Memory B cell (primary cell): ENCODE measurements at regions not wholly inside any gene's neighbourhood (a gene's known extent, or its start where the extent isn't known, plus 50 kb on each side); places are given as distances from the start of the nearest gene placed in this dataset.
"Not testable (repeated sequence)": the region's sequence is repeated elsewhere in the genome, so short reads cannot be mapped to it uniquely, and the experiment has no call there.

Experiments used
- ATAC-seq: fragments of 150-1000 bp; cut with Tn5 transposase; 2 replicates; pipeline ENCODE4 v1.10.0; 2021; ENCODE audit warnings: low read depth, mild to moderate bottlenecking, moderate library complexity
- DNase-seq, 2 donors: peaks; one replicate each; pipeline ENCODE4 v3.0.0; 2022; ENCODE audit warnings: low spot score in 2 of 2
- H3K27ac Mint-ChIP-seq: one replicate; pipeline ENCODE4 v1.8.0; 2022; ENCODE audit warnings: mild to moderate bottlenecking, moderate library complexity, mixed read lengths
- H3K27me3 Mint-ChIP-seq: one replicate; pipeline ENCODE4 v1.8.0; 2022; ENCODE audit warnings: mixed read lengths
- H3K36me3 Mint-ChIP-seq: one replicate; pipeline ENCODE4 v1.8.0; 2022; ENCODE audit warnings: mild to moderate bottlenecking, mixed read lengths
- H3K4me1 Mint-ChIP-seq: one replicate; pipeline ENCODE4 v1.8.0; 2022; ENCODE audit warnings: mixed read lengths
- H3K4me3 Mint-ChIP-seq: one replicate; pipeline ENCODE4 v1.8.0; 2022; ENCODE audit warnings: mild to moderate bottlenecking, moderate library complexity, mixed read lengths
- H3K9me3 Mint-ChIP-seq: one replicate; pipeline ENCODE4 v1.8.0; 2022; ENCODE audit warnings: mixed read lengths

- H3K4me1 Mint-ChIP-seq, H3K9me3 Mint-ChIP-seq, H3K27me3 Mint-ChIP-seq, H3K4me3 Mint-ChIP-seq, DNase-seq, H3K36me3 Mint-ChIP-seq: not testable (repeated sequence)
- ATAC-seq: peak; percentile 87
- H3K27ac Mint-ChIP-seq: peak overlapping the region; percentile 32
These were observed 94.3 kb downstream of the KCNJ12 start for GRCh38 chr17:21470422-21470821.

- DNase-seq (no peak), ATAC-seq (no peak)
- Mint-ChIP-seq H3K4me3 (no peak overlapping the region), H3K9me3 (no peaks in the 10 kb centered on the region), H3K4me1 (no peaks in the 10 kb centered on the region), H3K36me3 (no peaks in the 10 kb centered on the region), H3K27me3 (peaks cover 11% of the 10 kb centered on the region), H3K27ac (peak overlapping the region; percentile 57)
These were observed 94.7 kb downstream of the KCNJ12 start for GRCh38 chr17:21470861-21471260.

- H3K27me3 Mint-ChIP-seq: peaks cover 19% of the 10 kb centered on the region
- DNase-seq: no peak
- H3K36me3 Mint-ChIP-seq: peaks cover 3% of the 10 kb centered on the region
- H3K4me1 Mint-ChIP-seq: no peaks in the 10 kb centered on the region
- no peak for ATAC-seq
- no peak overlapping the region for H3K4me3 Mint-ChIP-seq
- no peak overlapping the region for H3K27ac Mint-ChIP-seq
- H3K9me3 Mint-ChIP-seq: peaks cover 4% of the 10 kb centered on the region
These were observed 98.7 kb downstream of the KCNJ12 start for GRCh38 chr17:21474815-21475214.

GRCh38 chr17:21475571-21475970 lies 99.4 kb downstream of the KCNJ12 start:
- DNase-seq: no peak
- ATAC-seq: no peak
- Mint-ChIP-seq H3K27me3 (peaks cover 24% of the 10 kb centered on the region), H3K36me3 (peaks cover 3% of the 10 kb centered on the region), H3K4me1 (no peaks in the 10 kb centered on the region), H3K9me3 (peaks cover 4% of the 10 kb centered on the region), H3K27ac (no peak overlapping the region), H3K4me3 (no peak overlapping the region)

GRCh38 chr17:21476867-21477266 lies 100.7 kb downstream of the KCNJ12 start:
- no peaks in the 10 kb centered on the region for H3K4me1 Mint-ChIP-seq
- ATAC-seq (no peak), DNase-seq (no peak)
- H3K4me3 Mint-ChIP-seq: no peak overlapping the region
- no peak overlapping the region for H3K27ac Mint-ChIP-seq
- H3K27me3 Mint-ChIP-seq: peaks cover 24% of the 10 kb centered on the region
- peaks cover 4% of the 10 kb centered on the region for H3K9me3 Mint-ChIP-seq
- peaks cover 3% of the 10 kb centered on the region for H3K36me3 Mint-ChIP-seq

- Mint-ChIP-seq H3K4me3 (no peak overlapping the region), H3K27ac (no peak overlapping the region), H3K9me3 (peaks cover 4% of the 10 kb centered on the region), H3K4me1 (no peaks in the 10 kb centered on the region), H3K27me3 (peaks cover 14% of the 10 kb centered on the region), H3K36me3 (peaks cover 3% of the 10 kb centered on the region)
- DNase-seq (no peak), ATAC-seq (no peak)
These were observed 106.2 kb downstream of the KCNJ12 start for GRCh38 chr17:21482189-21482865.

GRCh38 chr17:21488043-21488442 lies 111.9 kb downstream of the KCNJ12 start:
- DNase-seq, H3K27ac Mint-ChIP-seq, ATAC-seq, H3K4me3 Mint-ChIP-seq, H3K36me3 Mint-ChIP-seq, H3K9me3 Mint-ChIP-seq, H3K27me3 Mint-ChIP-seq, H3K4me1 Mint-ChIP-seq: not testable (repeated sequence)

- Mint-ChIP-seq H3K4me3 (no peak overlapping the region), H3K9me3 (no peaks in the 10 kb centered on the region), H3K27me3 (peaks cover 11% of the 10 kb centered on the region), H3K36me3 (no peaks in the 10 kb centered on the region), H3K4me1 (no peaks in the 10 kb centered on the region), H3K27ac (no peak overlapping the region)
- DNase-seq (no peak), ATAC-seq (no peak)
These were observed 117.8 kb downstream of the KCNJ12 start for GRCh38 chr17:21493993-21494392.

GRCh38 chr17:21495281-21495680 lies 119.1 kb downstream of the KCNJ12 start:
- no peak overlapping the region for H3K27ac Mint-ChIP-seq
- DNase-seq: no peak

GRCh38 chr17:21500064-21500463 lies 123.9 kb downstream of the KCNJ12 start:
- DNase-seq: no peak

More at GRCh38 chr17:21495281-21495680, 119.1 kb downstream of the KCNJ12 start:
- Mint-ChIP-seq H3K36me3 (no peaks in the 10 kb centered on the region), H3K4me3 (no peak overlapping the region), H3K4me1 (no peaks in the 10 kb centered on the region), H3K9me3 (no peaks in the 10 kb centered on the region), H3K27me3 (peaks cover 11% of the 10 kb centered on the region)
- ATAC-seq: no peak

GRCh38 chr17:21501927-21502700 lies 126.0 kb downstream of the KCNJ12 start:
- not testable (repeated sequence) for H3K27ac Mint-ChIP-seq, H3K9me3 Mint-ChIP-seq, H3K27me3 Mint-ChIP-seq, H3K36me3 Mint-ChIP-seq, ATAC-seq, H3K4me3 Mint-ChIP-seq, DNase-seq, H3K4me1 Mint-ChIP-seq

More at GRCh38 chr17:21500064-21500463, 123.9 kb downstream of the KCNJ12 start:
- no peak overlapping the region for H3K4me3 Mint-ChIP-seq
- H3K36me3 Mint-ChIP-seq: no peaks in the 10 kb centered on the region
- H3K27ac Mint-ChIP-seq: no peak overlapping the region
- H3K9me3 Mint-ChIP-seq: no peaks in the 10 kb centered on the region
- H3K27me3 Mint-ChIP-seq: peaks cover 15% of the 10 kb centered on the region
- H3K4me1 Mint-ChIP-seq: no peaks in the 10 kb centered on the region
- ATAC-seq: no peak

- ATAC-seq (no peak), DNase-seq (no peak)
- Mint-ChIP-seq H3K4me3 (no peak overlapping the region), H3K4me1 (peaks cover 11% of the 10 kb centered on the region), H3K36me3 (no peaks in the 10 kb centered on the region), H3K27ac (no peak overlapping the region), H3K27me3 (peaks cover 13% of the 10 kb centered on the region), H3K9me3 (no peaks in the 10 kb centered on the region)
These were observed 130.0 kb downstream of the KCNJ12 start for GRCh38 chr17:21505819-21506815.

GRCh38 chr17:21507806-21508205 lies 131.6 kb downstream of the KCNJ12 start:
- ATAC-seq, H3K36me3 Mint-ChIP-seq, H3K4me3 Mint-ChIP-seq, H3K9me3 Mint-ChIP-seq, DNase-seq, H3K27ac Mint-ChIP-seq: not testable (repeated sequence)
- H3K4me1 Mint-ChIP-seq: peaks cover 20% of the 10 kb centered on the region
- peaks cover 13% of the 10 kb centered on the region for H3K27me3 Mint-ChIP-seq

- Mint-ChIP-seq H3K27ac (no peak overlapping the region), H3K27me3 (peaks cover 13% of the 10 kb centered on the region), H3K9me3 (no peaks in the 10 kb centered on the region), H3K36me3 (no peaks in the 10 kb centered on the region), H3K4me1 (peaks cover 22% of the 10 kb centered on the region), H3K4me3 (no peak overlapping the region)
- ATAC-seq (no peak), DNase-seq (no peak)
These were observed 132.1 kb downstream of the KCNJ12 start for GRCh38 chr17:21508211-21508610.
